ENCODE measurements at regions not wholly inside any gene's neighbourhood (a gene's known extent, or its start where the extent isn't known, plus 50 kb on each side); places are given as distances from the start of the nearest gene placed in this dataset.

DNA sequence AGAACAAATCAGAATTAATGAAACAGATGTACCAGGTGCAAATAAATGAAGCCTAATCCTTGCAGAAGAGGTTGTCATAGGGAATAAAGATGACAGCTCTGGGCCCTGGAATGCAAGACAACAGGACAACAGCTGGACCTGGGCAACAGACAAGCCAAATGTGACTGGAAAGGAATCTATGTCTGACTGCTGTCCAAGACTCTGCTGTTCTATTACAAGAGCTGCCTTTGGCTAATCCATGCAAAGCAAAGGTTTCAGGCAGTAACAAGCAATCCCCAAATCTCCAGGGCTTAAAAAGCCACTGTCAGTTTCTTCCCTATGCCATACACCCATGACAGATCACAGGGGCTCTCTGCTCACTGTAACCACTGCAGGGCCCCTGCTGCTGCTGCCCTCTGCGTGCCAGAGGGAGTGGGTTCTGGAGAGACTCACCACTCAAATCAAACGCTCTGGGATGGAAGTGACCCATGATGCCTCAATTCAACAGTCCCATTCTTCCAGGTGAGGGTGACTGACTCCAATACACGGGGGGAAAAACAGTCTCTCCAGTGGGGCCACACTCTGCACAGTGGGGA, 218.9 kb upstream of the SFSWAP start:
- Histone ChIP-seq H4K8ac (ENCODE audit: low read depth in 2 of 2, low read length in 2 of 2) (no peak overlapping the region), H3K36me3 (ENCODE audit: control insufficient read depth, insufficient read depth, low read length) (no peaks in the 10 kb centered on the region), H3K56ac (ENCODE audit: extremely low read depth, insufficient read depth, low read length) (no peak overlapping the region), H3K23ac (ENCODE audit: low read depth, low read length) (no peak overlapping the region), H4K5ac (ENCODE audit: low read depth, low read length) (no peak overlapping the region), H2AFZ (replicated peaks; ENCODE audit: low read length, poor library complexity) (no peak overlapping the region), H2BK15ac (ENCODE audit: low read depth, low read length) (no peak overlapping the region), H4K20me1 (ENCODE audit: insufficient read depth, low read length) (no peaks in the 10 kb centered on the region), H3K9ac (ENCODE audit: low read depth, low read length) (no peak overlapping the region), H3K4ac (ENCODE audit: low read depth, low read length) (no peak overlapping the region), H3K14ac (replicated peaks; ENCODE audit: low read depth, low read length) (no peak overlapping the region), H3K27me3 (ENCODE audit: control insufficient read depth, insufficient read depth, low read length) (no peaks in the 10 kb centered on the region), H2BK120ac (ENCODE audit: low read depth, low read length) (no peak overlapping the region), H3K79me1 (ENCODE audit: low read depth in 1 of 2, low read length in 2 of 2) (no peaks in the 10 kb centered on the region), H3K4me2 (ENCODE audit: low read depth, low read length) (no peak overlapping the region), H2BK5ac (ENCODE audit: low read depth, low read length, poor library complexity, severe bottlenecking) (no peak overlapping the region), H3K9me3 (ENCODE audit: control insufficient read depth, insufficient read depth, low read length) (peaks cover 41% of the 10 kb centered on the region), H3K9me1 (ENCODE audit: insufficient read depth, low read length) (no peaks in the 10 kb centered on the region), H2AK5ac (ENCODE audit: low read depth, low read length) (no peak overlapping the region), H3K27ac (ENCODE audit: insufficient read depth, low read length) (no peak overlapping the region), H3K4me1 (ENCODE audit: control insufficient read depth, insufficient read depth, low read length) (no peaks in the 10 kb centered on the region), H4K91ac (ENCODE audit: insufficient read depth, low read depth, low read length) (no peak overlapping the region), H2BK20ac (ENCODE audit: low read depth, low read length) (no peak overlapping the region), H3K4me3 (ENCODE audit: insufficient read depth, low read depth, low read length) (no peak overlapping the region), H2AK9ac (replicated peaks; ENCODE audit: low read depth, low read length, poor library complexity) (no peak overlapping the region), H3K18ac (ENCODE audit: low read depth, low read length) (no peak overlapping the region)
- in situ Hi-C loops (cut with MboI; ENCODE audit: low sequenced_read_pairs) (no loop called here), dilution Hi-C loops (cut with HindIII; ENCODE audit: low sequenced_read_pairs, unreplicated experiment) (no loop called here), intact Hi-C loops (cut with micrococcal nuclease) (no loop called here)
- ChIA-PET CTCF (no interaction called here), POLR2A (ENCODE audit: unreplicated experiment) (no interaction called here)
- ATAC-seq (ENCODE audit: low read depth), result no peak
- TF ChIP-seq, protein P1, sequence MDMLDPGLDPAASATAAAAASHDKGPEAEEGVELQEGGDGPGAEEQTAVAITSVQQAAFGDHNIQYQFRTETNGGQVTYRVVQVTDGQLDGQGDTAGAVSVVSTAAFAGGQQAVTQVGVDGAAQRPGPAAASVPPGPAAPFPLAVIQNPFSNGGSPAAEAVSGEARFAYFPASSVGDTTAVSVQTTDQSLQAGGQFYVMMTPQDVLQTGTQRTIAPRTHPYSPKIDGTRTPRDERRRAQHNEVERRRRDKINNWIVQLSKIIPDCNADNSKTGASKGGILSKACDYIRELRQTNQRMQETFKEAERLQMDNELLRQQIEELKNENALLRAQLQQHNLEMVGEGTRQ (IDR thresholded peaks at IDR 0.05; ENCODE audit: low read depth, low read length), result no peak
- TF ChIP-seq CTCF (conservative IDR thresholded peaks at IDR 0.05; ENCODE audit: low read depth, low read length) (no peak), CHD1 (IDR thresholded peaks at IDR 0.05; ENCODE audit: low read depth, low read length) (no peak), POLR2A (IDR thresholded peaks at IDR 0.05; ENCODE audit: low read depth, low read length) (no peak), RCOR1 (IDR thresholded peaks at IDR 0.05; ENCODE audit: insufficient replicate concordance, low read length) (no peak), RFX5 (IDR thresholded peaks at IDR 0.05; ENCODE audit: low read depth, low read length) (no peak), MAZ (IDR thresholded peaks at IDR 0.05; ENCODE audit: borderline replicate concordance, low read depth, low read length) (no peak), SMC3 (IDR thresholded peaks at IDR 0.05; ENCODE audit: low read depth, low read length) (no peak)
- no peak for DNase-seq
- no CpG with 5 or more reads among the region's 3 CpGs for WGBS, 2 experiments (ENCODE audit: extremely low coverage in 2 of 2, insufficient read length in 1 of 2)
- no TSS peak for BruUV-seq (replicated peaks)

Measured in IMR-90 (cell line).